ENCODE measurements at regions not wholly inside any gene's neighbourhood (a gene's known extent, or its start where the extent isn't known, plus 50 kb on each side); places are given as distances from the start of the nearest gene placed in this dataset.

DNA sequence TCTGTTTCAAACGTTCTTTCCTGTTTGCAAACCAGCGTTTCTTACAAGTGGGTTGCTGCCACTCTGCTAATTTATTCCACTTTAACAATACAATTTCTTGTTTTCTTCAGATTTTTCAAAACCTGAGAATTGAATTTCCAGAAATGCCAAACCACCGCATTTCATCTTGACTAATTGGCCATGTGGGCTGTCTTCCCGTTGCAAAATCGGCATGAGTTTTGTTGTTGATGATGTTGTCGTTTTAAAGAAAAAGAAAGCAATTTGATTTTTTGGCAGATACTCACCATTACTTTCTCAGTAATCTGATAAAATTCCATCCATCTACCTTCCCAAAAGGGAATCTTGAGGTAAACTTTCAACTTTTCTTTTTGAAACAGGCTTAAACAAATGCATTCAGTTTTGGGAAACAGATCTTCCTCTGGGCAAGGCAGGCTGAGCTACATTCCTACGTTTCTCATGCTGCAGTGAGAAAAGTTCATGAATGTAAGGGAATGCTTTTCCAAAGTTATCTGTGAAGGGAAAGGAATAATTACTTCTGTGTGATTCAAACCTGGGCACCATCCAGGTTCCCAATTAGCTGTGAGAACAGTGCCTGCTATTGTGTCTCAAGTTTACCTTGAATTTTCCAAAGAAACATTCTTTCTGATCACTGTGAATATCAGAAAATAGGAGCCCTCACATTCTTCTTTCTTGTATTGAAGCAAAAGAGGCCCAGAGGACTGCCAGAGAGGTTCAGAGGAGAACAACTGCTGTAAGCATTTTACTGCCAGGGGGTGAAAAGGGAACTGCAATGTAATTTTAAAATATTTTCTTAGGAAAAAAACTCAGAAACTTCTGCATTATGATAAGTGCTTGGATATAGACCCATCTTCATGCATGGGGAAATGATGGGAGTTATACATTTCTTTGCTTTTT, 100.7 kb upstream of the TUT7 start:
- H3K4me3 ChIP-seq (ENCODE audit: low read length) = no peak overlapping the region
- H3K27me3 ChIP-seq (ENCODE audit: insufficient read depth, low read length) = no peaks in the 10 kb centered on the region
- no peaks in the 10 kb centered on the region for H3K36me3 ChIP-seq (ENCODE audit: insufficient read depth, low read length)
- no peak overlapping the region for H2AFZ ChIP-seq (ENCODE audit: low read depth, low read length)
- H3K9me3 ChIP-seq (ENCODE audit: low read length) = no peaks in the 10 kb centered on the region
- no peaks in the 10 kb centered on the region for H3K4me1 ChIP-seq (ENCODE audit: insufficient read depth, low read length)

GRCh38 chr9:86452201-86452828, 98.1 kb upstream of the TUT7 start:
- H3K4me3 ChIP-seq (ENCODE audit: low read length) = no peak overlapping the region
- H2AFZ ChIP-seq (ENCODE audit: low read depth, low read length) = no peak overlapping the region
- H3K4me1 ChIP-seq (ENCODE audit: insufficient read depth, low read length) = no peaks in the 10 kb centered on the region
- no peaks in the 10 kb centered on the region for H3K9me3 ChIP-seq (ENCODE audit: low read length)
- no peaks in the 10 kb centered on the region for H3K36me3 ChIP-seq (ENCODE audit: insufficient read depth, low read length)
- H3K27me3 ChIP-seq (ENCODE audit: insufficient read depth, low read length) = no peaks in the 10 kb centered on the region

GRCh38 chr9:86449246-86449645, 95.0 kb upstream of the TUT7 start:
- Histone ChIP-seq H3K4me1 (ENCODE audit: insufficient read depth, low read length) (no peaks in the 10 kb centered on the region), H3K36me3 (ENCODE audit: insufficient read depth, low read length) (no peaks in the 10 kb centered on the region), H3K4me3 (ENCODE audit: low read length) (no peak overlapping the region), H3K27me3 (ENCODE audit: insufficient read depth, low read length) (no peaks in the 10 kb centered on the region), H3K9me3 (ENCODE audit: low read length) (no peaks in the 10 kb centered on the region), H2AFZ (ENCODE audit: low read depth, low read length) (no peak overlapping the region)

- no peaks in the 10 kb centered on the region for H3K36me3 ChIP-seq (ENCODE audit: insufficient read depth, low read length)
- H3K27me3 ChIP-seq (ENCODE audit: insufficient read depth, low read length) = no peaks in the 10 kb centered on the region
- no peaks in the 10 kb centered on the region for H3K4me1 ChIP-seq (ENCODE audit: insufficient read depth, low read length)
- no peaks in the 10 kb centered on the region for H3K9me3 ChIP-seq (ENCODE audit: low read length)
- H2AFZ ChIP-seq (ENCODE audit: low read depth, low read length) = no peak overlapping the region
- no peak overlapping the region for H3K4me3 ChIP-seq (ENCODE audit: low read length)
Measured at GRCh38 chr9:86445671-86446070, 91.5 kb upstream of the TUT7 start.

GRCh38 chr9:86443992-86444391, 89.8 kb upstream of the TUT7 start:
- no peaks in the 10 kb centered on the region for H3K9me3 ChIP-seq (ENCODE audit: low read length)
- no peaks in the 10 kb centered on the region for H3K27me3 ChIP-seq (ENCODE audit: insufficient read depth, low read length)
- H3K4me1 ChIP-seq (ENCODE audit: insufficient read depth, low read length) = no peaks in the 10 kb centered on the region
- H3K4me3 ChIP-seq (ENCODE audit: low read length) = no peak overlapping the region
- H3K36me3 ChIP-seq (ENCODE audit: insufficient read depth, low read length) = no peaks in the 10 kb centered on the region
- no peak overlapping the region for H2AFZ ChIP-seq (ENCODE audit: low read depth, low read length)

GRCh38 chr9:86434039-86434726, 80.0 kb upstream of the TUT7 start:
- Histone ChIP-seq H2AFZ (ENCODE audit: low read depth, low read length) (no peak overlapping the region), H3K4me3 (ENCODE audit: low read length) (no peak overlapping the region), H3K9me3 (ENCODE audit: low read length) (no peaks in the 10 kb centered on the region), H3K4me1 (ENCODE audit: insufficient read depth, low read length) (no peaks in the 10 kb centered on the region), H3K36me3 (ENCODE audit: insufficient read depth, low read length) (no peaks in the 10 kb centered on the region), H3K27me3 (ENCODE audit: insufficient read depth, low read length) (no peaks in the 10 kb centered on the region)

GRCh38 chr9:86424251-86424891, 70.2 kb upstream of the TUT7 start:
- Histone ChIP-seq H3K9me3 (ENCODE audit: low read length) (no peaks in the 10 kb centered on the region), H3K36me3 (ENCODE audit: insufficient read depth, low read length) (no peaks in the 10 kb centered on the region), H3K4me3 (ENCODE audit: low read length) (no peak overlapping the region), H3K27me3 (ENCODE audit: insufficient read depth, low read length) (peaks cover 3% of the 10 kb centered on the region), H3K4me1 (ENCODE audit: insufficient read depth, low read length) (no peaks in the 10 kb centered on the region), H2AFZ (ENCODE audit: low read depth, low read length) (no peak overlapping the region)

GRCh38 chr9:86413971-86414880, 60.0 kb upstream of the TUT7 start:
- Histone ChIP-seq H3K36me3 (ENCODE audit: insufficient read depth, low read length) (no peaks in the 10 kb centered on the region), H3K27me3 (ENCODE audit: insufficient read depth, low read length) (no peaks in the 10 kb centered on the region), H3K9me3 (ENCODE audit: low read length) (no peaks in the 10 kb centered on the region), H2AFZ (ENCODE audit: low read depth, low read length) (no peak overlapping the region), H3K4me3 (ENCODE audit: low read length) (no peak overlapping the region), H3K4me1 (ENCODE audit: insufficient read depth, low read length) (no peaks in the 10 kb centered on the region)

DNA sequence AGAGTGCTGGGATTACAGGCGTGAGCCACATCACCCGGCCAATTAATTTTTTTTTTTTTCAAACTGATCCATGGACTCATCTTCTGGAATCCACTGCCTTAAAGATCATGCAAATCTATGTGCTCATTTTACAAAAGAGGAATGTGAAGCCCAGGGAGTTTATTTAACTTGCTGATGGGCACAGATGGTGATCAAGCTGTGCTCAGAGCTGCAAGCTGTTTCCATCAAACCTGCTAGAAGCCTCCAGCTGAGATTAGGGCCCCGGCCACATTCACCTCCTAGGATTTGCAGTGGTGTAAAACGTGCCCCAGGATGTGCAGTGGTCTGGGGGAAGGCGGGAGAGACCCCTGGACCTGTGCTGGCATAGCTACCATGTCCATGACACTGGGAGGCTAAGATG, 56.1 kb upstream of the TUT7 start:
- H3K9me3 ChIP-seq (ENCODE audit: low read length) = no peaks in the 10 kb centered on the region
- H3K27me3 ChIP-seq (ENCODE audit: insufficient read depth, low read length) = no peaks in the 10 kb centered on the region
- no peak overlapping the region for H2AFZ ChIP-seq (ENCODE audit: low read depth, low read length)
- H3K36me3 ChIP-seq (ENCODE audit: insufficient read depth, low read length) = no peaks in the 10 kb centered on the region
- H3K4me3 ChIP-seq (ENCODE audit: low read length) = no peak overlapping the region
- H3K4me1 ChIP-seq (ENCODE audit: insufficient read depth, low read length) = peaks cover 5% of the 10 kb centered on the region

DNA sequence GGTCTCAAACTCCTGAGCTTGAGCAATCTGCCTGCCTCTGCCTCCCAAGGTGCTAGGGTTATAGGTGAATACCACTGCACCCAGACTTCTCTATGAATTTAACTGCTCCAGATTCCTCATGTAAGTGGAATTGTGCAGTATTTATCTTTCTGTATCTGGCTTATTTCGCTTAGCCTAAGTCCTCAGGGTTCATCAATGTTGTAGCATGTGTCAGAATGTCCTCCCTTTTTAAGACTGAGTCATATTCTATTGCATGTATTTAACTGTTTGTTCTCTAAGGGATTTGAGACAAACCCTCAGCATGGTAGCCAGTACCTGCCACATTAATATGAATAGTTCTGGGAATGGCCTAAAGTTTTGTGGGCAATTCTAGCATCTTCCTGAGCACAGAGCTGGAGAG, 53.9 kb upstream of the TUT7 start:
- Histone ChIP-seq H2AFZ (ENCODE audit: low read depth, low read length) (no peak overlapping the region), H3K27me3 (ENCODE audit: insufficient read depth, low read length) (no peaks in the 10 kb centered on the region), H3K36me3 (ENCODE audit: insufficient read depth, low read length) (no peaks in the 10 kb centered on the region), H3K9me3 (ENCODE audit: low read length) (no peaks in the 10 kb centered on the region), H3K4me3 (ENCODE audit: low read length) (no peak overlapping the region), H3K4me1 (ENCODE audit: insufficient read depth, low read length) (peaks cover 5% of the 10 kb centered on the region)

DNA sequence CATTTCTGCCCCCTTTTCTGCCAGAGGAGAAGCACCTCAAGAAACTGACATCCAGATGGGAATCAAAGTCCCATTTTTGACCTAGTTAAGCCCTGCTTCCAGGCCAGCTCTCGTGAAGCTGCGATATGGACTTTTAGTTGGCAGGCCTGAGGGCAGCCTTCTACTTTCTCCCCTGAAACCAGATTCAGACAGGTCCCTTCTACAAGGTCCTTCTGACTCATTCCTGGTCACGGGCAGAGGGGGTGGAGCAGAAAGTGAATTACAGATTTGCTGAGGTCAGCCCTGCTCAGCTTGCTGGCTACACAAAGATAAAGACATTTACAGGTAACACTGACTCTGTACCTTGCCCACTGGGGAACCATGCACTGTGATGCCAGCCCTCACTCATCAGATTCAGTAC, 52.8 kb upstream of the TUT7 start:
- Histone ChIP-seq H3K4me1 (ENCODE audit: insufficient read depth, low read length) (peaks cover 5% of the 10 kb centered on the region), H3K36me3 (ENCODE audit: insufficient read depth, low read length) (no peaks in the 10 kb centered on the region), H3K27me3 (ENCODE audit: insufficient read depth, low read length) (no peaks in the 10 kb centered on the region), H2AFZ (ENCODE audit: low read depth, low read length) (no peak overlapping the region), H3K4me3 (ENCODE audit: low read length) (no peak overlapping the region), H3K9me3 (ENCODE audit: low read length) (no peaks in the 10 kb centered on the region)

- no peak overlapping the region for H3K4me3 ChIP-seq (ENCODE audit: low read length)
Measured at GRCh38 chr9:86406366-86406765, 52.2 kb upstream of the TUT7 start.

More at GRCh38 chr9:86406366-86406765, 52.2 kb upstream of the TUT7 start:
- no peaks in the 10 kb centered on the region for H3K36me3 ChIP-seq (ENCODE audit: insufficient read depth, low read length)
- no peaks in the 10 kb centered on the region for H3K9me3 ChIP-seq (ENCODE audit: low read length)
- H3K4me1 ChIP-seq (ENCODE audit: insufficient read depth, low read length) = peaks cover 5% of the 10 kb centered on the region
- H3K27me3 ChIP-seq (ENCODE audit: insufficient read depth, low read length) = no peaks in the 10 kb centered on the region
- no peak overlapping the region for H2AFZ ChIP-seq (ENCODE audit: low read depth, low read length)
